Right renal pelvis (tissue), 4 donors: ENCODE measurements at regions not wholly inside any gene's neighbourhood (a gene's known extent, or its start where the extent isn't known, plus 50 kb on each side); places are given as distances from the start of the nearest gene placed in this dataset.

Source experiments
- DNase-seq, 4 donors: peaks; one replicate each; pipeline ENCODE4 v3.0.0-alpha.2; 2013; ENCODE audit warnings: low read depth in 4 of 4, low spot score in 3 of 4, missing footprints in 1 of 4

DNA sequence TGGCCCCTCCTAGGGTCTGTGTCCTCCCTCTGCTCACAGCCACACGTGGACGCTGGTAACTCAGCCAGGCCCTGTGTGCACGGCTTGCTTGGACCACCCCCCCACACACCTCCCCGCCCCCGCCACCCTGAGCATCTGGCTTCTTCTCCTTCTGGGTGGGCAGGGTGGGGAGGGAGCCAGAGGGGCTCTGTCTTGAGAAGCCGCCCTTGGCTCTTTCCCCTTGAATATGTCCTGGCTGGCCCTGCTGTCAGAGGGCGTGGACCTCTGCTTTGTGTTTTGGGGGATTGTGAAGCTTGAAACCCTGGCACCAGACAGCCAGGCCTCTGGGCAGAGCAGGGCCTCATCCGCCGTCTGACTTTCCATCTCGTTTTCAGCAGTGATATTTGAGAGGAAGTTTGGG is 72.1 kb downstream of the GLI2 start:
- no peak for DNase-seq

DNA sequence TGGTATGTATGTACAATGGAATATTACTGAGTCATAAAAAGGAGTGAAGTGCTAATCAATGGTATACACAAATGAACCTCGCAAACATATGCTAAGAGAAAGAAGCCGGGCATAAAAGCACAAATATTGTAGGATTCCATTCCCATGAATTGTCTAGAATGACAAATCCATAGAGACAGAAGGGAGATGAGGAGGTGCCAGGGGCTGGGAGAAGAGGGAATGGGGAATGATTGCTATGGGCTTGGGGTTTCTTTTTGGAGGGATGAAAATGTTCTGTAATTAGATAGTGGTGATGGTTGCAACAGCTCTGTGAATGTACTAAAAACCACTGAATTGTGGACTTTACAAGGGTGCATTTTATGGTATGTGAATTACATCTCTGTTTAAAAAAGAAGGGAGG is 73.5 kb downstream of the GLI2 start:
- DNase-seq, result no peak

DNA sequence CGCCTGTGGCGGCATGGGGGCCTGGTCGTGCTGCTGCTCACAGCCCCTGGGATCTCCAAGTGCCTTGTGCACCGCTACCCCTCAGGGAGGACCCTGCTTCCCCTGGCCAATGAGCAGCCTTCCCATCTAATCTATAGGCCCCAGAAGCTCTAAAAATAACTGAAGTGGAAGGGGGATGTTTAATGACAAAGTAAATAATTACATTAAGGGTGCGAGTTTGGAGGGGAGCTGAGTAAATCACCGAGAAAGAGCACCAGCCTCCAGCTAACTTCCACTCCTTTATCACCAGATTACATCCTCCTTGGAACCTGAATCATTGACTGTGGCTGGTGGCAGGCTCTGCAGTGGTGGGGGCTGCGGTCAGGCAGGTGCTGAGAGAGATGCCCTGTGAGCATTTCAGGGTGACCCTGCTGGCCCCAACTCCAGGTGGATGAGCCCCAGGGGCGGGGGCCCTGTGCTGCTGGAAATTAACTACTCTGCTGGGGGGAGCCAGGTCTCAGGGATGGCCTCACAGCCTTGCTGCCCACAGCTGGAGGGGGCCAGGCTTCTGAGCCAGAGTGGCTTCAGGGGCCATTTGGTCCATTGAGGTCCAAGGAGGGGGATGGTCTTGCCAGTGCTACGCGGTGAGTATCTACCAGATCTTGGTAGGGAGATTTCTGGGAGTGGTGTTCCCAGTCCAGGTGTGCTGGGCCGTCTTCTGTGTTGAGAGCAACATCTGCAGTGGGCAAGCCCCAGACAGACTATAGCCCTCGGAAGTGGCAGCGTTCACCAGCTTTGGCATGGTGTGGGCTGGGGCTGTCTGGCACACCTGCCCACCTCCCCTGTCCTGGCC is 74.2 kb downstream of the GLI2 start:
- DNase-seq, result no peak

DNA sequence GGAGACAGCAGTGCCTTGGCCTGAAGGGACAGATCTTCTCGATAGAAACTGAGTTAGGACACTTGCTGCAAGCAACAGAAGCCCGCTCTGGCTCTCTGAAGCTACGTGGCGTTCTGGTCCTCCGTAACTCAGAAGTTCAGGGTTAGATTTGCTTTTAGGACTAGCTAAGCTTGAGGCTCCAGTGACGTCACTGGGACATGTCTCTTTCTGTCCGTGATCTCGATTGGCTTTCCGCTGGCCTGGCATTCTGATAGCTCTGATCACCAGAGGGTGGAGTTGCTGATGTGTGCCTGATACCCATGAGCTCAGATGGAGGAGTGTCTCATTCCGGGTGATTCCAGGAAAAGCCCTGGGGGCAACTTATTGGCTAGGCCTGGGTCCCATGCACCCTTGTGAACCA is 75.0 kb downstream of the GLI2 start:
- no peak for DNase-seq

DNA sequence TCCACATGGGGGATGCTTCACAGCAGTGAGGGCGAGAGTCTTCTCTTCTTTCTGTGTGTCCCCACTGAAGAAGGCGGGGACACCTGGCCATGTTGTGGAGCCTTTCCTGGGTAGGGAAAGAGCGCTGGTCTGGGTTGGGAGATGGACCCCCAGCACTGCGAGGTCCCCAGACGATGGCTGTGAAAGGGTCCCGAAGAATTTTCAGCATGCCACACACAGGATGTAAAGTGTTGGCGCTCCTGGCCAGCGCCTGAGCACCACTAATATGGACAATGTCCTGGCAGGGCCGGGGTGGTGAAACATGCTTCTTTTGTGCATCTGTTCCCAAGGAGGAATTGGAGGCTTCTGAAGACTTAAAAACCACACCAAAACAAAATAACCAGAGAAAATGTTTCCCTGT is 77.2 kb downstream of the GLI2 start:
- no peak for DNase-seq

DNA sequence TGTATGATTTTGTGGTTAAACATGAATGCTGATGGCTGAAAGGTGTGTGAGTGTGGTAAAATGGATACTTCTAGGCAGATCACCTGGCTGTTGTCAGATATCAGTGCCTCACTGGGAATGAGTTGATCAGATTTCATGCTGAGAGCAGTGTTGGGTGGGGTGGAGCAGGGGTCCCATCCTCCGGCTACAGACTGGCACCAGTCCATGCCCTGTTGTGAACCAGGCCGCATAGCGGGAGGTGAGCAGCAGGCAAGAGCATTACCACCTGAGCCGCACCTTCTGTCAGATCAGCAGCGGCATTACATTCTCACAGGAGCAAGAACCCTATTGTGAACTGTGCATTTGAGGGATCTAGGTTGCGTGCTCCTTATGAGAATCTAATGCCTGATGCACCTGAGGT is 78.7 kb downstream of the GLI2 start:
- no peak for DNase-seq

DNA sequence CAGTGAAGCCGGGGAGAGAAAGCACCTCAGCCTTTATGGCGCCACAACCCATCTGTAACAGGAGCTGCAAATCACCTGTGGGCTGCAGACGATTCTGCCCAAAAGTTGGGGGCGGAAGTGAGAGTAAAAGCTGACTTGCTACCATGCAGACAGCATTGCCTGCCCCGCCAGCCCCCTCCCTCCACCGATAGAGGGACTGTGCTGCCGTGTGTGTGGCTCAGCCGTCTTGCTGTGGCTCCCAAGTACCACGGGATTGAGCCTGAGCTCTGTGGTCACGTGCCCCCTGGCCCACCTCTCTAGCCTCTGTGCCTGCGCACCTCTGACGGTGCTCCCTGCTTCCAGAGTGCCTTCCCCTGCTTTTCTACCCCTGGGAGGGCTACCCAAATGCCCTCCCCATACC is 79.6 kb downstream of the GLI2 start:
- DNase-seq, result no peak

DNA sequence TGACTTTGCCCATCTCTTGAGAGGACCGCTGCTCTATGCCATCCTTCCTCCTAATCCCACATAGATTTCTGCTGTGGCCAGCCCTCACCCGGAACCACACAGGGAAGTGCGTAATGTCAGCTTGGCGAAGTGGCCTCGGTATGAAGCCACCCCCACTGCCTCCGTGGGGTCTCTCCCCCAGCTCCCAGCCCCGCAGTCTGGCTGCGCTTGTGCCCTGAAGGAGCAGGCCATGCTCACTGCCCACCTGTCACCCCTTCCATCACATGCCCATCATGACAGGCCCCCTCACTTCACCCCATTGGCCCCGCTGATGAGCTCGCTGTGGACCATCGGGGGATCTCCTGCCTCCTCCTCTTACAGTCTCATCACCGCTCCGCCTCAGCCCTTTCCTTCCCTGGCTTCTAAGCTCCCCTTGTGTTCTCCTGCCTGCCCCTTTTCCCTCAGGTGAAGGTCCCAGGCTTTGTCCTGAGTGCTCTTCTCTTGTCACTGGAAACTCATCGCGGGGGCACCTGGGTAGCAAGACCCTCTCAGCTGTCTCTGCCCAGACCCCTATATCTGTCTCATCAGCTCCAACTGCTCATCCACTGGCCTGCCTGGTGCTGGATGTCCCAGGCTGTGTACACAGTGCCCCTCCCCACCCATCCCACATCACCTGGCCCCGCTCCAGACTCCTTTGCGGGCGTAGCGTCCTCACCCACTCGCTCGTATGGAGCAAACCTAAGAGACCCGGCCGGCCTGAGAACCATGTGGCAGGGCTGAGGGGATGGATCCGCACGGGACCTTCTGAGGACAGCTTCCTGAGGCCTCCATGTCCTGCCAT is 81.7 kb downstream of the GLI2 start:
- no peak for DNase-seq

DNA sequence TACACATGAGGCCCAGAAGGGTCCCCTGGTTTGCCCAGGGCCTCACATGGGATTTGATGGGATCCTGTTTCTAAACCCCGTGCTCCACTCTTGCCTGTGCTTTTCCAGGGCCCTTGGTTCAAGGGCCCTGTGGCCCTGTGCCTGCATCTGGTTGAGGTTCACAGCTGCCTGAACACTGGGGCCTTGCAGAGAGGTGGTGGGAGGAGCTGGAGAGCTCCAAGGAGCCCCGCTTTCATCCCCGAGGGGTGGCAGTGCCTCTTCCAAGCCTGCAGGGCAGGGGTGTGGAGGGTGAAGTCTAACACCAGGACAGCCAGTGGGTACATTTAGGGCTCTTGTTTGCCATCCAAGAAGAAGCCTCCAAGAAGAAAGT is 82.3 kb downstream of the GLI2 start:
- DNase-seq, result no peak

DNA sequence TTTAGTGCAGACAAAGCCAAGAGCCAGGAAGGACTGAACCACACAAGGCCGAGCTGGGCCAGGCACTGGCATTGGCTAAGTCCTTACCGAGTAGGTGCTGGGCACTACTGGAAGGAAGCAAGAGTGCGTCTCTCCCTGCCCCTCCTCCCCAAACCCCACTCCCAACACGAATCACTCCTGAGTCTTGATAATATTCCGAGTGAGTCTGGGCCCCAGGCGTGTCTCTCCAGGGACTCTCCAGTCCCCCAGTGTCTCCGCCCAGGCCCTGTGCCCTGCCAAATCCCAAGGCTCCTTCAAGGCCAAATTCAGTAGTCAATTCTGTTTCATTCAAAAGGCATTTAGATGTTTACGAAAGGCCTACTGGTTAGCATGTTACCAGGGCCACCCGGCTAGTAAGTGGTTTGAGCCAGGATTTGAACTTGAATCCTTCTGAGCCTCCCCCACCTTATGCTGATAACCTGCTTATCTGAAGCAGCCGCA is 82.8 kb downstream of the GLI2 start:
- no peak for DNase-seq

DNA sequence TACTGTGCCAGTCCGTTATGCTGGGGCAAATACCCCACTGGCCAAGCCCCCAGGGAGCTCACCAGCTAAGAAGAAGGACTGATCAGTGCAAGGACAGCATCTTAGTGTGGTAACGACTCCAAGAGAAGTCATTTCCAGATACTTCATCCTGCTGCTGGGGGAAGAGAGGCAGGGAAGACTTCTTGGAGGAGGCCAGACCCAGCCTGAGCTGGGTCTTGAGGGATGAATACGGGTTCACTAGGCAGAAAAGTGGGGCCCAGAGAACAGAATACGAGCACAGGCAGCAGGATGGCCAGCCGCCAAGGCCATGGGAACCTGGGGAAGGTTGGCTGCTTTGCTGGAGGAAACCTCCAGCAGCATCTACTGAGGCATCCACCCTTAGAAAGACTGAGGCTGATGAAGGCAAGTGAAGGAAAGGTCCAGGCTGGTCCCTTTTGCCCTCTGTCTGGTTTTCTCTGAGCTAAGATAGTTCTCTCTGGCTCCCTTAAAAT is 84.1 kb downstream of the GLI2 start:
- no peak for DNase-seq

DNA sequence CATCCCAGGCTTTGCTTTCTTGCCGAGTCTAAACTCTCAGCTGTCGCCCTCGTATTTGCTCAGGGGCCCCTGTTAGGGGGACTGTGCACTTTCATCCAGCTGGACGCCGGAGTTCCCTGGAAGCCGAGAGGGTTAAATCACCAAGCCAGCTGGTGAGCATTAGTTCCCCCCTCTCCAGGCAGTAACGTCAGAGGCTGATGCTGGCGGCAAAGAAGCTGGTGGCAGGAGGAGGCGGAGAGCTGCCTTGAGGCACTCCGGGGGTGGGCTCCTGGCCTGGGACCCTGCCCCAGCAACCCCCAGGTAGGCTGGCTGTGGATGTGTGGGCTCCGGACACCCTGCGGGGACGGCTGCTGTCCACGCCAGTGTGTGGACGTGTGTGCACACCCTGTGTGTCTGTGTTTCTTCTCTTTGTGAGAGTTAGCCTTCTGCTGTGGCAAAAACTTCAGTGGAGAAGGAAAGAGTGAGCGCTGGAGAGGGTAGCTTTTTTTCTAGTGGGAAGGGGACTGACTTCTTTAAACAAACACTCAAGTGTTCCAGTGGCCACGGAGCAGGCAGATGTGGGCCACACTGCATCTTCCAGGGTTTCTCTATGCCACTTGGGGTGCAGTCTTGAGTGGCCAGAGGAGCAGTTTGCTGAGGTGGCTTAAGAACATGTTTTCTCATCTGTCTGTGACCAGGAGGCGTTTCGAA is 84.7 kb downstream of the GLI2 start:
- DNase-seq, result peak; percentile 49 to 73 (median 64)

DNA sequence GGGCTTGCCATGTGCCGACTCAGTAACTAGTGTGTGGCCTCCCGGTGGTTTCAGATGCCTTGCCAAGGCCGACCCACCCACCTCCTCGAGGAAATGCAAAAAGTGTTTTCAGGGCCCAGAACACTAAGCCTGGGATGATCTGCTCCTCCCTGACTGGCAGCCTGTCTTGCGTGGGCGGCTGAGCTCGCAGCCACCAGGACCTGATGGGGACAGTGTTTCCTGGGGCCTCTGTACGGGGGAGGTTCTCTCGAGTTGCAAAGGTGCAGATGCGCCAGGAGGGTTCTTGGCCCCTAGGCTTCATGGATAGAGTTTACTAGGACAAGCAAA is 85.2 kb downstream of the GLI2 start:
- DNase-seq, result no peak

DNA sequence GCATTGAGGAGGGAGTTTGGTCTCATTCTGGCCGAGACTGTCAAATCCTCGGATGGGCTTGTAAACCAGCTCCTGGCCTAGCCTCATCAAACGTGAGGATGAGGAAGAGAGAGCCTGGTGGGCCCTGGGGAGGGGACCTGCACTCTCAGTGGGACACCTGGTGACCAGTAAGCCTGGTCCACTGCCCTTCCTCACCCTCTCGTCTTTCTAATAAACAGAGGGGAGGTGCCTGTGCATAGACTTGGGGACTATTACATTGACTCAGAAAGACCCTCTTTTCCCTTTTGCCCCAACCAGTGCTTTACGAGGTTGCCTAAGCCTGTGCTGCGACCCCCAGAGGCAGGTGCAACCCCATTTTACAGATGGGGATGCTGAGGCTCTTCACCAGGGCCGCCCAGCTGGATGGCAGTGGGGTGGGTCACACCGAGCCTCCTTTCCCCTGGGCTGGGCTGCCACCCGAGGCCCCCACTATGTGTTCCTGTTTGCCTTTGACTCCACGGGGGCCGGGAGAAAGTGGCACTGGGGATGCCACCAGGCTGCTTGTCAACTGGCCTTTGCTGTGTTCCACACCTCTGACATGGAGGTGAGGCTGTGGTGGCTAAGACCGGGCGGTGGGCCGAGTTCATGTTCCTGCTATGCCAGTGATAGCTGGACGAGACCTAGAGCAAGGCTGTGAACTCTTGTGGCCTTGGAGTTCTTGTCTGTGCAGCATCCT is 85.9 kb downstream of the GLI2 start:
- DNase-seq, result no peak

DNA sequence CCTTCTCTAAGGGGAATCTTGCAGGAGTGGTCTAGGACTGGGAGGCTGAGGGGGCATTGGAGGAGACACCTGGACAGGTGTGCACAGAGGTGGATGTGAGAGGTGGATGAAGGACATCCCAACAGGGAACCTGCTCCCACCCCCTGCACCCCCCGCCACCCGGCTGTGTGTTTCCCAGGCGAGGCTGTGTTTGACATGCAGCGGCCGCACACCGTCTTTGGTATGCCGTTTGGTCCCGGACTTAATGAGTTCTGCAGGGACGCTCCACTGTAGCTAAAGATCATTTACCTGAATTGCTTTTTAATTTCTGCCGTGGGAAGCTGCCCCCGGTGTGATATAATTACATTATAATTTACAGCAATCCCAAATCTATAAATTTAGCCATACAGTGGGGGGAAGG is 87.3 kb downstream of the GLI2 start:
- DNase-seq, result no peak

DNA sequence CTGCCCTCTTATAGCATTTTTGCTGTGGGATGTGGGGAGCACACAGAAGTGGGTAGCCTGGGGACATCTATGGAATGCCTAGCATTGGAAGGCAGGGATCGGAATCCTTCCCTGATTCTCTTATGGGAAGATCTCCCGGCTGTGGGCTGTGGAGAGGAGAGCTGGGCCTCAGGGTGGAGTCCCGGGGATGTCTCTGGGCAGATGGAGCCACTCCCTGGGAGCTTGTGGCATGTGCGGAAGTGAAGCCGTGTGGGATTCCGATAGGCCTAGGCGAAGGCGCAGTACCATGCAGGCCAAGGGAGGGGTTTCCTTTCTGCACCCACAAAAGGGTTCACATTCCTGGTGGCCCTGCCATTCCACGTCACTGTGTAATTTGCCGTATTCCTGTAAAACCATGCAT is 87.9 kb downstream of the GLI2 start:
- DNase-seq, result no peak

DNA sequence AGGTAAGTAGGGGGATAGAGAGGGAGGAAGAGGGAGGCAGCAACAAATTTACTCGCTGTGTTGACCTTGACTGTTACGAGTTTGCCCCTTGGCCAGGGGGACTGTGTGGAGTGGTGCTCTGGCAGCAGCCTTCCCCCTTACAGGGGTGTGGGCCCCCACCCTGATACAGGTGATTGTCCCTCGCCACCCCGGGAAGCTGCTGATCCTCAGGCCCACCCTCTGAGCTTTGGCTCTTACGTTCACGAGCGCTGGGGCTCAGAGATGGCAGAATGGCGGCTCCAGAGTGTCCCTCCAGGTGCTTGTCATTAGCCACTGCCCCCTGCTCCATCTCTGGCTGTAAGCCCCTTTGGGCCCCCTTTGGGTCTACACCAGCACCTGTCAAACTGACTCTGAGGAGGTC is 88.6 kb downstream of the GLI2 start:
- DNase-seq, result no peak

DNA sequence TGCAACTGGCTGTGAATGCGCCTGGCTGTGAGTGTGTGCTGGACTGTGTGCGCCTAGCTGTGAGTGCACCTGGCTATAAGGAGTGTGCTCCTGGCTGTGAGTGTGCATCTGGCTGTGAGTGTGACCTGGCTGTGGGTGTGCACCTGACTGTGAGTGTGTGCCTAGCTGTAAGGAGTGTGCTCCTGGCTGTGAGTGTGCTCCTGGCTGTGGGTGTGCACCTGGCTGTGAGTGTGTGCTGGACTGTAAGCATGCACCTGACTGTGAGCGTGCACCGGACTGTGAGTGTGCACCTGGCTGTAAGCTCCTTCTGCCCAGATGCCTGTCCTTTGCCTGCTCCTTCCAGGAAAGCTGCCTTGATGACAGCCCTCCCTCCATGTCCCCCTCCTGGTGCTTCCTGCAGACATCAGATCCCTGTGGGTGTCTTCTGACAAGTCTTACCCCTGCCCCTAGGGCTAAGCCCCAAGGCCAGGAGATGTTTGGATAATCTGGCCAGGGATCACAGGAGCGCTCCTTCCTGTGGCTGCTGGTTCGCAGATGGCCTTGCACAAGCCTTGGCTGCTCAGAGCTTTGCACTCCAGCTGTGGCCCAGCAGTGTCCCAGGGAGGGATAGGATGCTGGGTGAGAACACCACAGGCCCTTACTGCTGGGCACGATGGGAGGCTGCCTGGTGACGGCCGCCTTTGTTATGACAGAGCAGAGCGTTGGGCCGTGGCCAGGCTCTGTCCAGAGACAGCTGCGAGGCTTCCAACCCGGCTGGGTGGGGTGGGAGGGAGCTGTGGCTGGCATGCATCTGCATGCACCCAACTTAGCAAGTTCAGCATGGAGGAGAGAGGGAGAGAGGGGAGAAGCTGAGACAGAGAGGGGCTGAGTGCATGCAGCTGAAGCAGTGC is 89.9 kb downstream of the GLI2 start:
- no peak for DNase-seq

DNA sequence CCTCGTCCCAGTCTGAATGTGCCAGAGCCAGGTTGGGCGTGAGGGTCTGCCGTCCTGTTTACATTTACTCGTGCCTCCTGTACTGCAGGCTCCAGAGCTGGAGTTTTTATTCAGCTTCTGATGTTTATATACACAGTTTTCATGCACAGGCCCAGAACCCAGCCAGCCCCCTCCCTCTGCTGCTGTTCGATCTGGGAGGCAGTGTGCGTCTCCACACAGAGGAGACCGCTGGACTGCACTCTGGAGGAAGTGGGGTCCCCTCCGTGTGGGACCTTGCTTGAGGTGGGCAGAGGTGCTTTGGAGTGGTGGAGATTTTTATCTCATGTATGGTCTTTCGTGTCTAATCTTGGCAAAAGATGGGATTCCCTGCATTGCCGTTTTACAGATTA is 90.6 kb downstream of the GLI2 start:
- no peak for DNase-seq
